CD8-positive, alpha-beta memory T cell (primary cell): ENCODE measurements at regions not wholly inside any gene's neighbourhood (a gene's known extent, or its start where the extent isn't known, plus 50 kb on each side); places are given as distances from the start of the nearest gene placed in this dataset.
A peak's percentile ranks its signal among the peaks of the same experiment; 100 is the strongest.

Source experiments
- CTCF ChIA-PET: fragments of 350-600 bp; sonication (Branson Sonifier 250); formaldehyde crosslinking; loops from one replicate; lab custom pipeline; 2021; ENCODE audit warnings: antibody characterized with exemption; lab: Charles Lee
- POLR2A ChIA-PET: fragments of 350-600 bp; sonication (Branson Sonifier 250); formaldehyde crosslinking; loops from one replicate; lab custom pipeline; 2021; ENCODE audit warnings: antibody characterized with exemption; lab: Charles Lee
- DNase-seq, 5 donors: peaks; one replicate each; pipeline versions ENCODE4 v3.0.0 to v3.0.0-alpha.2; 2020 to 2022; ENCODE audit warnings: mixed read lengths in 1 of 5
- H3K27ac ChIP-seq: one replicate; pipeline ENCODE4 v1.7.0; 2013; ENCODE audit warnings: low read depth, mild to moderate bottlenecking, low read length, moderate library complexity
- H3K27me3 ChIP-seq: 2 replicates; pipeline ENCODE4 v1.7.0; 2013; ENCODE audit warnings: low read length, mild to moderate bottlenecking; ENCODE audit not compliant: insufficient read depth, poor library complexity, severe bottlenecking
- H3K36me3 ChIP-seq: 2 replicates; pipeline ENCODE4 v1.7.0; 2013; ENCODE audit warnings: mild to moderate bottlenecking, low read length, moderate library complexity; ENCODE audit not compliant: insufficient read depth
- H3K4me1 ChIP-seq: 2 replicates; pipeline ENCODE4 v1.7.0; 2013; ENCODE audit warnings: mild to moderate bottlenecking, low read length, moderate library complexity; ENCODE audit not compliant: insufficient read depth
- H3K4me3 ChIP-seq: 2 replicates; pipeline ENCODE4 v1.7.0; 2013; ENCODE audit warnings: mild to moderate bottlenecking, low read length
- H3K9me3 ChIP-seq: 2 replicates; pipeline ENCODE4 v1.7.0; 2013; ENCODE audit warnings: mild to moderate bottlenecking, low read length
- H3K27ac Mint-ChIP-seq, 8 donors: one replicate each; pipeline ENCODE4 v1.8.0; 2020 to 2021; ENCODE audit warnings: mixed read lengths in 8 of 8, mild to moderate bottlenecking in 6 of 8, inconsistent platforms in 3 of 8, moderate library complexity in 3 of 8
- H3K27me3 Mint-ChIP-seq, 2 donors: one replicate each; pipeline ENCODE4 v1.8.0; 2020 to 2021; ENCODE audit warnings: mixed read lengths in 2 of 2, mild to moderate bottlenecking in 1 of 2, moderate library complexity in 1 of 2
- H3K36me3 Mint-ChIP-seq, 3 donors: one replicate each; pipeline ENCODE4 v1.8.0; 2020 to 2021; ENCODE audit warnings: mixed read lengths in 3 of 3, inconsistent platforms in 1 of 3, mild to moderate bottlenecking in 1 of 3
- H3K4me1 Mint-ChIP-seq, 3 donors: one replicate each; pipeline ENCODE4 v1.8.0; 2020 to 2021; ENCODE audit warnings: mixed read lengths in 3 of 3, inconsistent platforms in 1 of 3, mild to moderate bottlenecking in 1 of 3
- H3K4me3 Mint-ChIP-seq, 7 donors: one replicate each; pipeline ENCODE4 v1.8.0; 2020 to 2021; ENCODE audit warnings: mixed read lengths in 7 of 7, mild to moderate bottlenecking in 6 of 7, moderate library complexity in 4 of 7, inconsistent platforms in 2 of 7
- H3K9me3 Mint-ChIP-seq, 5 donors: one replicate each; pipeline ENCODE4 v1.8.0; 2020 to 2022; ENCODE audit warnings: mixed read lengths in 5 of 5, mild to moderate bottlenecking in 3 of 5, moderate library complexity in 2 of 5, inconsistent platforms in 1 of 5

GRCh38 chr2:209322905-209323512 is 100.8 kb upstream of the MAP2 start:
- Mint-ChIP-seq H3K9me3 (peaks cover 0 to 3% (median 2%) of the 10 kb centered on the region in 5 donors), H3K4me1 (no peaks in the 10 kb centered on the region), H3K27me3 (peaks cover 0 to 1% of the 10 kb centered on the region in 2 donors), H3K27ac (peak overlapping the region in 1 of 8 donors; percentile 40), H3K36me3 (no peaks in the 10 kb centered on the region), H3K4me3 (no peak overlapping the region)
- Histone ChIP-seq H3K4me1 (no peaks in the 10 kb centered on the region), H3K4me3 (no peak overlapping the region), H3K27me3 (no peaks in the 10 kb centered on the region), H3K27ac (no peak overlapping the region), H3K9me3 (no peaks in the 10 kb centered on the region), H3K36me3 (no peaks in the 10 kb centered on the region)
- no peak for DNase-seq
- ChIA-PET CTCF (no interaction called here), POLR2A (no interaction called here)

GRCh38 chr2:209323738-209324137 is 100.1 kb upstream of the MAP2 start:
- H3K4me1 ChIP-seq = no peaks in the 10 kb centered on the region
- DNase-seq = no peak
- Mint-ChIP-seq H3K27ac (peak overlapping the region in 1 of 8 donors; percentile 7), H3K9me3 (peaks cover 0 to 3% (median 2%) of the 10 kb centered on the region in 5 donors), H3K36me3 (no peaks in the 10 kb centered on the region), H3K4me3 (no peak overlapping the region), H3K4me1 (no peaks in the 10 kb centered on the region), H3K27me3 (peaks cover 0 to 1% of the 10 kb centered on the region in 2 donors)
- no peak overlapping the region for H3K4me3 ChIP-seq
- ChIA-PET CTCF (no interaction called here), POLR2A (no interaction called here)
- no peak overlapping the region for H3K27ac ChIP-seq
- no peaks in the 10 kb centered on the region for H3K36me3 ChIP-seq
- H3K9me3 ChIP-seq = no peaks in the 10 kb centered on the region
- no peaks in the 10 kb centered on the region for H3K27me3 ChIP-seq

GRCh38 chr2:209324281-209324680 is 99.6 kb upstream of the MAP2 start:
- Mint-ChIP-seq H3K4me1 (no peaks in the 10 kb centered on the region), H3K9me3 (peaks cover 0 to 3% (median 2%) of the 10 kb centered on the region in 5 donors), H3K27me3 (peaks cover 0 to 1% of the 10 kb centered on the region in 2 donors), H3K4me3 (no peak overlapping the region), H3K27ac (no peak overlapping the region), H3K36me3 (no peaks in the 10 kb centered on the region)
- Histone ChIP-seq H3K27ac (no peak overlapping the region), H3K4me3 (no peak overlapping the region), H3K27me3 (no peaks in the 10 kb centered on the region), H3K36me3 (no peaks in the 10 kb centered on the region), H3K4me1 (no peaks in the 10 kb centered on the region), H3K9me3 (no peaks in the 10 kb centered on the region)
- POLR2A ChIA-PET = no interaction called here
- CTCF ChIA-PET = interaction anchor here (1.0 kb wide), 1 partner anchor 11 kb away, joined by 3 read pairs; no protein-coding TSS in a partner anchor
- DNase-seq = no peak

GRCh38 chr2:209331291-209331844 is 92.5 kb upstream of the MAP2 start:
- Histone ChIP-seq H3K4me3 (no peak overlapping the region), H3K27me3 (no peaks in the 10 kb centered on the region), H3K27ac (no peak overlapping the region), H3K4me1 (no peaks in the 10 kb centered on the region), H3K36me3 (no peaks in the 10 kb centered on the region), H3K9me3 (no peaks in the 10 kb centered on the region)
- ChIA-PET POLR2A (no interaction called here), CTCF (no interaction called here)
- Mint-ChIP-seq H3K27ac (no peak overlapping the region), H3K27me3 (no peaks in the 10 kb centered on the region), H3K4me1 (no peaks in the 10 kb centered on the region), H3K9me3 (peaks cover 0 to 3% (median 0%) of the 10 kb centered on the region in 5 donors), H3K36me3 (no peaks in the 10 kb centered on the region), H3K4me3 (no peak overlapping the region)
- no peak for DNase-seq

- no peaks in the 10 kb centered on the region for H3K4me1 Mint-ChIP-seq
- no peaks in the 10 kb centered on the region for H3K4me1 ChIP-seq
- H3K9me3 ChIP-seq = no peaks in the 10 kb centered on the region
- ChIA-PET POLR2A (no interaction called here), CTCF (interaction anchor here (1.4 kb wide), 1 partner anchor 9 kb away, joined by 3 read pairs; no protein-coding TSS in a partner anchor)
- H3K27ac ChIP-seq = no peak overlapping the region
- H3K27me3 Mint-ChIP-seq = no peaks in the 10 kb centered on the region
- peaks cover 0 to 3% (median 0%) of the 10 kb centered on the region in 5 donors for H3K9me3 Mint-ChIP-seq
- H3K36me3 Mint-ChIP-seq = no peaks in the 10 kb centered on the region
- H3K4me3 ChIP-seq = no peak overlapping the region
- H3K27me3 ChIP-seq = no peaks in the 10 kb centered on the region
- no peak overlapping the region for H3K27ac Mint-ChIP-seq
- H3K36me3 ChIP-seq = no peaks in the 10 kb centered on the region
- no peak overlapping the region for H3K4me3 Mint-ChIP-seq
- DNase-seq = no peak
These were observed 89.4 kb upstream of the MAP2 start for GRCh38 chr2:209334188-209335017.

- Mint-ChIP-seq H3K4me3 (no peak overlapping the region), H3K27me3 (peaks cover 0 to 2% of the 10 kb centered on the region in 2 donors), H3K9me3 (peaks cover 0 to 4% (median 0%) of the 10 kb centered on the region in 5 donors), H3K36me3 (no peaks in the 10 kb centered on the region), H3K4me1 (no peaks in the 10 kb centered on the region), H3K27ac (no peak overlapping the region)
- Histone ChIP-seq H3K27me3 (no peaks in the 10 kb centered on the region), H3K9me3 (no peaks in the 10 kb centered on the region), H3K4me1 (no peaks in the 10 kb centered on the region), H3K4me3 (no peak overlapping the region), H3K27ac (no peak overlapping the region), H3K36me3 (no peaks in the 10 kb centered on the region)
- DNase-seq = no peak
- ChIA-PET POLR2A (no interaction called here), CTCF (no interaction called here)
These were observed 83.3 kb upstream of the MAP2 start for GRCh38 chr2:209340522-209340921.

- DNase-seq = no peak
- H3K4me1 Mint-ChIP-seq = no peaks in the 10 kb centered on the region
- H3K27me3 Mint-ChIP-seq = peaks cover 0 to 2% of the 10 kb centered on the region in 2 donors
- no peaks in the 10 kb centered on the region for H3K4me1 ChIP-seq
- no peaks in the 10 kb centered on the region for H3K36me3 ChIP-seq
- H3K9me3 Mint-ChIP-seq = peaks cover 0 to 4% (median 0%) of the 10 kb centered on the region in 5 donors
- no peak overlapping the region for H3K4me3 Mint-ChIP-seq
- H3K9me3 ChIP-seq = no peaks in the 10 kb centered on the region
- ChIA-PET POLR2A (no interaction called here), CTCF (no interaction called here)
- H3K27me3 ChIP-seq = no peaks in the 10 kb centered on the region
- no peak overlapping the region for H3K27ac Mint-ChIP-seq
- H3K27ac ChIP-seq = no peak overlapping the region
- H3K4me3 ChIP-seq = no peak overlapping the region
- H3K36me3 Mint-ChIP-seq = no peaks in the 10 kb centered on the region
These were observed 79.5 kb upstream of the MAP2 start for GRCh38 chr2:209344349-209344748.

- Mint-ChIP-seq H3K27ac (no peak overlapping the region), H3K4me3 (no peak overlapping the region), H3K4me1 (no peaks in the 10 kb centered on the region), H3K27me3 (no peaks in the 10 kb centered on the region), H3K9me3 (peaks cover 0 to 5% (median 0%) of the 10 kb centered on the region in 5 donors), H3K36me3 (no peaks in the 10 kb centered on the region)
- H3K36me3 ChIP-seq = no peaks in the 10 kb centered on the region
- ChIA-PET POLR2A (no interaction called here), CTCF (no interaction called here)
- no peak overlapping the region for H3K27ac ChIP-seq
- no peaks in the 10 kb centered on the region for H3K9me3 ChIP-seq
- H3K4me1 ChIP-seq = no peaks in the 10 kb centered on the region
- H3K27me3 ChIP-seq = no peaks in the 10 kb centered on the region
- DNase-seq = no peak
- H3K4me3 ChIP-seq = no peak overlapping the region
These were observed 75.4 kb upstream of the MAP2 start for GRCh38 chr2:209348433-209348832.
